ENCODE measurements at regions not wholly inside any gene's neighbourhood (a gene's known extent, or its start where the extent isn't known, plus 50 kb on each side); places are given as distances from the start of the nearest gene placed in this dataset.

- no peak for FAIRE-seq
- TF ChIP-seq CTCF (IDR thresholded peaks at IDR 0.05; ENCODE audit: insufficient read depth, missing control alignments): no peak
- DNase-seq (ENCODE audit: insufficient read length, low spot score): no peak
Observed at GRCh38 chr5:3287516-3287915, 308.1 kb upstream of the IRX1 start.

GRCh38 chr5:3285621-3286020 lies 310.0 kb upstream of the IRX1 start:
- FAIRE-seq (no peak), DNase-seq (ENCODE audit: insufficient read length, low spot score) (no peak)
- no peak for TF ChIP-seq CTCF (IDR thresholded peaks at IDR 0.05; ENCODE audit: insufficient read depth, missing control alignments)

- FAIRE-seq (no peak), DNase-seq (ENCODE audit: insufficient read length, low spot score) (no peak)
- no peak for TF ChIP-seq CTCF (IDR thresholded peaks at IDR 0.05; ENCODE audit: insufficient read depth, missing control alignments)
Observed at GRCh38 chr5:3284506-3284905, 311.1 kb upstream of the IRX1 start.

DNA sequence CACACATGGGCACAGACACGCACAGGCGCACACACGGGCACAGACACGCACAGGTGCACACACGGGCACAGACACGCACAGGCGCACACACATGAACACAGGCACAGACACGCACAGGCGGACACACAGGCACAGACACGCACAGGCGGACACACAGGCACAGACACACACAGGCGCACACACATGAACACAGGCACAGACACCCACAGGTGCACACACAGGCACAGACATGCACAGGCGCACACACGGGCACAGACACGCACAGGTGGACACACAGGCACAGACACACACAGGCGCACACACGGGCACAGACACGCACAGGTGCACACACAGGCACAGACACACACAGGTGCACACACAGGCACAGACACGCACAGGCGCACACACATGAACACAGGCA lies 312.8 kb upstream of the IRX1 start:
- DNase-seq (ENCODE audit: insufficient read length, low spot score) (no peak), FAIRE-seq (no peak)
- no peak for TF ChIP-seq CTCF (IDR thresholded peaks at IDR 0.05; ENCODE audit: insufficient read depth, missing control alignments)

GRCh38 chr5:3281366-3281765 lies 314.3 kb upstream of the IRX1 start:
- no peak for TF ChIP-seq CTCF (IDR thresholded peaks at IDR 0.05; ENCODE audit: insufficient read depth, missing control alignments)
- no peak for FAIRE-seq
- no peak for DNase-seq (ENCODE audit: insufficient read length, low spot score)

GRCh38 chr5:3278643-3279042 lies 317.0 kb upstream of the IRX1 start:
- no peak for TF ChIP-seq CTCF (IDR thresholded peaks at IDR 0.05; ENCODE audit: insufficient read depth, missing control alignments)
- DNase-seq (ENCODE audit: insufficient read length, low spot score) (no peak), FAIRE-seq (no peak)

DNA sequence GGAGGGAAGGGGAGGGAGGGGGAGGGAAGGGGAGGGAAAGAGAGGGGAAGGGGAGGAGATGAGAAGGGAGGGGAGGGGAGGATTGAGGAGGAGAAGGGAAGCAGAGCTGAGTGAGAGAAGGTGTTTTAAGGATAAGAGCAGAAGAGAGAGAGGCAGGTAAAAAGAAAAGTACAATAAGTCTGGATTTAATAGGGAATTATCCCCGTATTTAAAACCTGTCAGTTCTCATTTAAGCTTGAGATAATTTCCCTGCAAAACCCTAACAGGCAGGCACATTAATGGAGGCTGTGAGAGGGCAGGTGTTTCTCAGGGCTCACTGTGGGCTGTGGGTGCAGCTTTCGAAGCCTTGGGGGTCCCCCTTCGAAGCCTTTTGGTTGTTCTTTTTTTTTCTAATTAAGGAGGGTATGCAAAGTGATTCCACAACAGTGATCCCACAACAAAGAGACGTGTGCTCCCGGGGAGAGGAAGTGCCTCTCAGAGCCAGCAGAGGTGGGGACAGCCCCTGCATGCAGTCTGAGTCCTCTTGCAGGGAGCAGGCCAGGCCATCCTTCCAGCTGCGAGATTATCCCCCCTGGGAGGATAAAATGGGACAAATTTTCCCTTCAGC lies 317.9 kb upstream of the IRX1 start:
- no peak for DNase-seq (ENCODE audit: insufficient read length, low spot score)
- no peak for FAIRE-seq
- TF ChIP-seq CTCF (IDR thresholded peaks at IDR 0.05; ENCODE audit: insufficient read depth, missing control alignments): no peak
